ENCODE measurements at regions not wholly inside any gene's neighbourhood (a gene's known extent, or its start where the extent isn't known, plus 50 kb on each side); places are given as distances from the start of the nearest gene placed in this dataset.

GRCh38 chr11:57095417-57095816 lies 86.3 kb upstream of the LRRC55 start:
- TF ChIP-seq EZH2phosphoT487 (IDR thresholded peaks at IDR 0.05; ENCODE audit: low read depth, severe bottlenecking, unreplicated experiment): no peak
- no peak for TF ChIP-seq EZH2 (IDR thresholded peaks at IDR 0.05; ENCODE audit: borderline replicate concordance)
- TF ChIP-seq CTCF (IDR thresholded peaks at IDR 0.05; ENCODE audit: poor library complexity): no peak
- Histone ChIP-seq H3K27me3 (no peaks in the 10 kb centered on the region), H3K4me3 (no peak overlapping the region), H3K79me2 (no peaks in the 10 kb centered on the region), H3K9me2 (replicated peaks; ENCODE audit: insufficient read depth) (no peaks in the 10 kb centered on the region), H2AFZ (no peak overlapping the region), H3K36me3 (replicated peaks; ENCODE audit: insufficient read depth, low read depth) (no peaks in the 10 kb centered on the region), H3K27ac (no peak overlapping the region), H3K4me1 (ENCODE audit: insufficient read depth) (no peaks in the 10 kb centered on the region), H4K20me1 (ENCODE audit: insufficient read depth, poor library complexity, severe bottlenecking) (no peaks in the 10 kb centered on the region), H3K4me2 (no peak overlapping the region), H3K9me3 (ENCODE audit: low read depth) (no peaks in the 10 kb centered on the region)
- DNase-seq (ENCODE audit: low spot score): no peak
- 66% methylated on average over 3 of the region's 3 CpGs for WGBS (ENCODE audit: low lambda C conversion rate, missing lambda C conversion rate)

- Histone ChIP-seq H2AFZ (no peak overlapping the region), H3K4me2 (no peak overlapping the region), H3K4me3 (no peak overlapping the region), H3K79me2 (no peaks in the 10 kb centered on the region), H3K9me3 (ENCODE audit: low read depth) (no peaks in the 10 kb centered on the region), H3K27ac (no peak overlapping the region), H3K9me2 (replicated peaks; ENCODE audit: insufficient read depth) (no peaks in the 10 kb centered on the region), H3K36me3 (replicated peaks; ENCODE audit: insufficient read depth, low read depth) (no peaks in the 10 kb centered on the region), H3K4me1 (ENCODE audit: insufficient read depth) (no peaks in the 10 kb centered on the region), H4K20me1 (ENCODE audit: insufficient read depth, poor library complexity, severe bottlenecking) (no peaks in the 10 kb centered on the region), H3K27me3 (no peaks in the 10 kb centered on the region)
- WGBS (ENCODE audit: low lambda C conversion rate, missing lambda C conversion rate): 85% methylated on average over 3 of the region's 3 CpGs
- no peak for DNase-seq (ENCODE audit: low spot score)
- no peak for TF ChIP-seq CTCF (IDR thresholded peaks at IDR 0.05; ENCODE audit: poor library complexity)
- TF ChIP-seq EZH2phosphoT487 (IDR thresholded peaks at IDR 0.05; ENCODE audit: low read depth, severe bottlenecking, unreplicated experiment): no peak
These were observed 85.9 kb upstream of the LRRC55 start for GRCh38 chr11:57095896-57096295.

GRCh38 chr11:57097149-57097548 lies 84.6 kb upstream of the LRRC55 start:
- H3K27me3 ChIP-seq: no peaks in the 10 kb centered on the region
- no peak overlapping the region for H3K4me2 ChIP-seq
- H3K9me3 ChIP-seq (ENCODE audit: low read depth): no peaks in the 10 kb centered on the region
- no peaks in the 10 kb centered on the region for H3K9me2 ChIP-seq (replicated peaks; ENCODE audit: insufficient read depth)
- no peak for DNase-seq (ENCODE audit: low spot score)
- WGBS (ENCODE audit: low lambda C conversion rate, missing lambda C conversion rate): 97% methylated on average over 2 of the region's 2 CpGs
- no peak overlapping the region for H2AFZ ChIP-seq
- TF ChIP-seq EZH2phosphoT487 (IDR thresholded peaks at IDR 0.05; ENCODE audit: low read depth, severe bottlenecking, unreplicated experiment) (no peak), EZH2 (IDR thresholded peaks at IDR 0.05; ENCODE audit: borderline replicate concordance) (no peak), CTCF (IDR thresholded peaks at IDR 0.05; ENCODE audit: poor library complexity) (no peak)
- H3K27ac ChIP-seq: no peak overlapping the region
- no peaks in the 10 kb centered on the region for H3K36me3 ChIP-seq (replicated peaks; ENCODE audit: insufficient read depth, low read depth)
- H3K4me1 ChIP-seq (ENCODE audit: insufficient read depth): no peaks in the 10 kb centered on the region
- no peaks in the 10 kb centered on the region for H4K20me1 ChIP-seq (ENCODE audit: insufficient read depth, poor library complexity, severe bottlenecking)
- no peak overlapping the region for H3K4me3 ChIP-seq
- H3K79me2 ChIP-seq: no peaks in the 10 kb centered on the region

- 64% methylated on average over 2 of the region's 2 CpGs for WGBS (ENCODE audit: low lambda C conversion rate, missing lambda C conversion rate)
- no peak for DNase-seq (ENCODE audit: low spot score)
- no peak for TF ChIP-seq CTCF (IDR thresholded peaks at IDR 0.05; ENCODE audit: poor library complexity)
- TF ChIP-seq EZH2phosphoT487 (IDR thresholded peaks at IDR 0.05; ENCODE audit: low read depth, severe bottlenecking, unreplicated experiment): no peak
- no peak for TF ChIP-seq EZH2 (IDR thresholded peaks at IDR 0.05; ENCODE audit: borderline replicate concordance)
These were observed 83.6 kb upstream of the LRRC55 start for GRCh38 chr11:57098191-57098590.

More at GRCh38 chr11:57098191-57098590, 83.6 kb upstream of the LRRC55 start:
- Histone ChIP-seq H3K9me3 (ENCODE audit: low read depth) (no peaks in the 10 kb centered on the region), H3K4me3 (no peak overlapping the region), H2AFZ (no peak overlapping the region), H3K4me2 (no peak overlapping the region), H3K27me3 (no peaks in the 10 kb centered on the region), H3K79me2 (no peaks in the 10 kb centered on the region), H3K9me2 (replicated peaks; ENCODE audit: insufficient read depth) (no peaks in the 10 kb centered on the region), H3K27ac (no peak overlapping the region), H4K20me1 (ENCODE audit: insufficient read depth, poor library complexity, severe bottlenecking) (no peaks in the 10 kb centered on the region), H3K36me3 (replicated peaks; ENCODE audit: insufficient read depth, low read depth) (no peaks in the 10 kb centered on the region), H3K4me1 (ENCODE audit: insufficient read depth) (no peaks in the 10 kb centered on the region)

Data from hepatocyte (in vitro differentiated cells).